ENCODE measurements at regions not wholly inside any gene's neighbourhood (a gene's known extent, or its start where the extent isn't known, plus 50 kb on each side); places are given as distances from the start of the nearest gene placed in this dataset.

GRCh38 chr3:190984502-190985244, 122.2 kb upstream of the GMNC start:
- Mint-ChIP-seq H3K9me3 (peaks cover 15 to 22% (median 17%) of the 10 kb centered on the region in 3 donors), H3K36me3 (no peaks in the 10 kb centered on the region), H3K27ac (no peak overlapping the region), H3K4me1 (no peaks in the 10 kb centered on the region), H3K27me3 (no peaks in the 10 kb centered on the region), H3K4me3 (no peak overlapping the region)
- Histone ChIP-seq H3K4me3 (ENCODE audit: control insufficient read depth in 1 of 2, extremely low read depth in 1 of 2, low read length in 1 of 2) (no peak overlapping the region), H3K36me3 (ENCODE audit: control insufficient read depth in 2 of 2, extremely low read depth in 1 of 2, insufficient read depth in 1 of 2, low read length in 1 of 2) (no peaks in the 10 kb centered on the region), H3K4me1 (ENCODE audit: control insufficient read depth in 1 of 2, extremely low read depth in 1 of 2, insufficient read depth in 2 of 2, low read length in 2 of 2) (no peaks in the 10 kb centered on the region), H3K9me3 (no peaks in the 10 kb centered on the region), H3K27ac (ENCODE audit: low read length) (no peak overlapping the region), H3K27me3 (replicated peaks in 1 of 2; ENCODE audit: control insufficient read depth in 2 of 2, extremely low read depth in 1 of 2, insufficient read depth in 2 of 2, low read length in 1 of 2) (no peaks in the 10 kb centered on the region)
- no CpG with 5 or more reads among the region's 4 CpGs for WGBS (ENCODE audit: insufficient coverage)
- no peak for ATAC-seq (replicated peaks in 1 of 4)
- CTCF ChIA-PET: no interaction called here
- POLR2A ChIA-PET: no interaction called here
- DNase-seq: no peak

GRCh38 chr3:190983875-190984274, 121.4 kb upstream of the GMNC start:
- Histone ChIP-seq H3K9me3 (no peaks in the 10 kb centered on the region), H3K27ac (ENCODE audit: low read length) (no peak overlapping the region), H3K36me3 (ENCODE audit: control insufficient read depth in 2 of 2, extremely low read depth in 1 of 2, insufficient read depth in 1 of 2, low read length in 1 of 2) (no peaks in the 10 kb centered on the region), H3K27me3 (replicated peaks in 1 of 2; ENCODE audit: control insufficient read depth in 2 of 2, extremely low read depth in 1 of 2, insufficient read depth in 2 of 2, low read length in 1 of 2) (no peaks in the 10 kb centered on the region), H3K4me1 (ENCODE audit: control insufficient read depth in 1 of 2, extremely low read depth in 1 of 2, insufficient read depth in 2 of 2, low read length in 2 of 2) (no peaks in the 10 kb centered on the region), H3K4me3 (ENCODE audit: control insufficient read depth in 1 of 2, extremely low read depth in 1 of 2, low read length in 1 of 2) (no peak overlapping the region)
- no peaks in the 10 kb centered on the region for H3K27me3 Mint-ChIP-seq
- no peaks in the 10 kb centered on the region for H3K36me3 Mint-ChIP-seq
- no peak overlapping the region for H3K27ac Mint-ChIP-seq
- WGBS (ENCODE audit: insufficient coverage): no CpG with 5 or more reads among the region's 1 CpG
- H3K4me3 Mint-ChIP-seq: no peak overlapping the region
- DNase-seq: peak in 1 of 35 experiments; percentile 1
- CTCF ChIA-PET: no interaction called here
- peaks cover 11 to 14% (median 11%) of the 10 kb centered on the region in 3 donors for H3K9me3 Mint-ChIP-seq
- H3K4me1 Mint-ChIP-seq: no peaks in the 10 kb centered on the region
- no peak for ATAC-seq (replicated peaks in 1 of 4)
- POLR2A ChIA-PET: no interaction called here

- DNase-seq: no peak
- H3K27ac ChIP-seq (ENCODE audit: low read length): no peak overlapping the region
- ChIA-PET POLR2A (no interaction called here), CTCF (no interaction called here)
- no peaks in the 10 kb centered on the region for H3K36me3 ChIP-seq (ENCODE audit: control insufficient read depth in 2 of 2, extremely low read depth in 1 of 2, insufficient read depth in 1 of 2, low read length in 1 of 2)
- no peak for ATAC-seq (replicated peaks in 1 of 4)
- no peaks in the 10 kb centered on the region for H3K36me3 Mint-ChIP-seq
- H3K27me3 ChIP-seq (replicated peaks in 1 of 2; ENCODE audit: control insufficient read depth in 2 of 2, extremely low read depth in 1 of 2, insufficient read depth in 2 of 2, low read length in 1 of 2): no peaks in the 10 kb centered on the region
- H3K9me3 Mint-ChIP-seq: peaks cover 0 to 6% (median 0%) of the 10 kb centered on the region in 3 donors
- H3K4me3 Mint-ChIP-seq: no peak overlapping the region
- H3K4me1 ChIP-seq (ENCODE audit: control insufficient read depth in 1 of 2, extremely low read depth in 1 of 2, insufficient read depth in 2 of 2, low read length in 2 of 2): no peaks in the 10 kb centered on the region
- no peaks in the 10 kb centered on the region for H3K4me1 Mint-ChIP-seq
- no peak overlapping the region for H3K27ac Mint-ChIP-seq
- H3K4me3 ChIP-seq (ENCODE audit: control insufficient read depth in 1 of 2, extremely low read depth in 1 of 2, low read length in 1 of 2): no peak overlapping the region
- no peaks in the 10 kb centered on the region for H3K27me3 Mint-ChIP-seq
- no CpG with 5 or more reads among the region's 3 CpGs for WGBS (ENCODE audit: insufficient coverage)
- no peaks in the 10 kb centered on the region for H3K9me3 ChIP-seq
Measured at GRCh38 chr3:190973771-190974170, 111.3 kb upstream of the GMNC start.

- no peak for ATAC-seq (replicated peaks in 1 of 4)
- no peaks in the 10 kb centered on the region for H3K27me3 ChIP-seq (replicated peaks in 1 of 2; ENCODE audit: control insufficient read depth in 2 of 2, extremely low read depth in 1 of 2, insufficient read depth in 2 of 2, low read length in 1 of 2)
- no peaks in the 10 kb centered on the region for H3K4me1 Mint-ChIP-seq
- no peak overlapping the region for H3K4me3 ChIP-seq (ENCODE audit: control insufficient read depth in 1 of 2, extremely low read depth in 1 of 2, low read length in 1 of 2)
- H3K4me1 ChIP-seq (ENCODE audit: control insufficient read depth in 1 of 2, extremely low read depth in 1 of 2, insufficient read depth in 2 of 2, low read length in 2 of 2): no peaks in the 10 kb centered on the region
- no peaks in the 10 kb centered on the region for H3K36me3 Mint-ChIP-seq
- no peaks in the 10 kb centered on the region for H3K27me3 Mint-ChIP-seq
- no peaks in the 10 kb centered on the region for H3K36me3 ChIP-seq (ENCODE audit: control insufficient read depth in 2 of 2, extremely low read depth in 1 of 2, insufficient read depth in 1 of 2, low read length in 1 of 2)
- no peak for DNase-seq
- ChIA-PET CTCF (no interaction called here), POLR2A (no interaction called here)
- no peak overlapping the region for H3K4me3 Mint-ChIP-seq
- no peak overlapping the region for H3K27ac ChIP-seq (ENCODE audit: low read length)
- no peak overlapping the region for H3K27ac Mint-ChIP-seq
- peaks cover 0 to 6% (median 0%) of the 10 kb centered on the region in 3 donors for H3K9me3 Mint-ChIP-seq
- no peaks in the 10 kb centered on the region for H3K9me3 ChIP-seq
- WGBS (ENCODE audit: insufficient coverage): no CpG with 5 or more reads among the region's 1 CpG
Measured at GRCh38 chr3:190972840-190973270, 110.4 kb upstream of the GMNC start.

- WGBS (ENCODE audit: insufficient coverage): no CpG with 5 or more reads among the region's 5 CpGs
- CTCF ChIA-PET: no interaction called here
- H3K4me3 ChIP-seq (ENCODE audit: control insufficient read depth in 1 of 2, extremely low read depth in 1 of 2, low read length in 1 of 2): no peak overlapping the region
- H3K27me3 ChIP-seq (replicated peaks in 1 of 2; ENCODE audit: control insufficient read depth in 2 of 2, extremely low read depth in 1 of 2, insufficient read depth in 2 of 2, low read length in 1 of 2): no peaks in the 10 kb centered on the region
- H3K27ac ChIP-seq (ENCODE audit: low read length): no peak overlapping the region
- no peak overlapping the region for H3K27ac Mint-ChIP-seq
- H3K4me1 ChIP-seq (ENCODE audit: control insufficient read depth in 1 of 2, extremely low read depth in 1 of 2, insufficient read depth in 2 of 2, low read length in 2 of 2): no peaks in the 10 kb centered on the region
- H3K9me3 ChIP-seq: no peaks in the 10 kb centered on the region
- POLR2A ChIA-PET: no interaction called here
- no peaks in the 10 kb centered on the region for H3K4me1 Mint-ChIP-seq
- H3K9me3 Mint-ChIP-seq: peaks cover 0 to 6% (median 0%) of the 10 kb centered on the region in 3 donors
- DNase-seq: no peak
- no peaks in the 10 kb centered on the region for H3K36me3 Mint-ChIP-seq
- no peaks in the 10 kb centered on the region for H3K36me3 ChIP-seq (ENCODE audit: control insufficient read depth in 2 of 2, extremely low read depth in 1 of 2, insufficient read depth in 1 of 2, low read length in 1 of 2)
- H3K27me3 Mint-ChIP-seq: no peaks in the 10 kb centered on the region
- no peak for ATAC-seq (replicated peaks in 1 of 4)
- no peak overlapping the region for H3K4me3 Mint-ChIP-seq
Measured at GRCh38 chr3:190972196-190972595, 109.7 kb upstream of the GMNC start.

- no peak for ATAC-seq (replicated peaks in 1 of 4)
- H3K4me3 Mint-ChIP-seq: no peak overlapping the region
- no peak overlapping the region for H3K4me3 ChIP-seq (ENCODE audit: control insufficient read depth in 1 of 2, extremely low read depth in 1 of 2, low read length in 1 of 2)
Measured at GRCh38 chr3:190970560-190970959, 108.1 kb upstream of the GMNC start.

GRCh38 chr3:190968616-190969015, 106.1 kb upstream of the GMNC start:
- ATAC-seq (replicated peaks in 1 of 4) (no peak), DNase-seq (no peak)
- H3K27ac Mint-ChIP-seq: no peak overlapping the region
- 57% methylated on average over 1 of the region's 2 CpGs for WGBS (ENCODE audit: insufficient coverage)
- ChIA-PET CTCF (no interaction called here), POLR2A (no interaction called here)
- no peak overlapping the region for H3K4me3 ChIP-seq (ENCODE audit: control insufficient read depth in 1 of 2, extremely low read depth in 1 of 2, low read length in 1 of 2)
- peaks cover 0 to 6% (median 3%) of the 10 kb centered on the region in 3 donors for H3K9me3 Mint-ChIP-seq
- no peaks in the 10 kb centered on the region for H3K27me3 Mint-ChIP-seq
- H3K4me1 ChIP-seq (ENCODE audit: control insufficient read depth in 1 of 2, extremely low read depth in 1 of 2, insufficient read depth in 2 of 2, low read length in 2 of 2): no peaks in the 10 kb centered on the region
- H3K4me1 Mint-ChIP-seq: no peaks in the 10 kb centered on the region
- no peaks in the 10 kb centered on the region for H3K36me3 Mint-ChIP-seq
- no peaks in the 10 kb centered on the region for H3K27me3 ChIP-seq (replicated peaks in 1 of 2; ENCODE audit: control insufficient read depth in 2 of 2, extremely low read depth in 1 of 2, insufficient read depth in 2 of 2, low read length in 1 of 2)
- H3K36me3 ChIP-seq (ENCODE audit: control insufficient read depth in 2 of 2, extremely low read depth in 1 of 2, insufficient read depth in 1 of 2, low read length in 1 of 2): no peaks in the 10 kb centered on the region
- no peak overlapping the region for H3K4me3 Mint-ChIP-seq
- H3K9me3 ChIP-seq: no peaks in the 10 kb centered on the region
- H3K27ac ChIP-seq (ENCODE audit: low read length): no peak overlapping the region

More at GRCh38 chr3:190970560-190970959, 108.1 kb upstream of the GMNC start:
- no peaks in the 10 kb centered on the region for H3K27me3 Mint-ChIP-seq
- H3K27ac ChIP-seq (ENCODE audit: low read length): no peak overlapping the region
- H3K36me3 Mint-ChIP-seq: no peaks in the 10 kb centered on the region
- H3K4me1 ChIP-seq (ENCODE audit: control insufficient read depth in 1 of 2, extremely low read depth in 1 of 2, insufficient read depth in 2 of 2, low read length in 2 of 2): no peaks in the 10 kb centered on the region
- no peaks in the 10 kb centered on the region for H3K27me3 ChIP-seq (replicated peaks in 1 of 2; ENCODE audit: control insufficient read depth in 2 of 2, extremely low read depth in 1 of 2, insufficient read depth in 2 of 2, low read length in 1 of 2)
- no peaks in the 10 kb centered on the region for H3K4me1 Mint-ChIP-seq
- no peak overlapping the region for H3K27ac Mint-ChIP-seq
- H3K9me3 ChIP-seq: no peaks in the 10 kb centered on the region
- H3K9me3 Mint-ChIP-seq: peaks cover 0 to 6% (median 0%) of the 10 kb centered on the region in 3 donors
- CTCF ChIA-PET: no interaction called here
- no peak for DNase-seq
- POLR2A ChIA-PET: no interaction called here
- H3K36me3 ChIP-seq (ENCODE audit: control insufficient read depth in 2 of 2, extremely low read depth in 1 of 2, insufficient read depth in 1 of 2, low read length in 1 of 2): no peaks in the 10 kb centered on the region

All from T-cell (primary cell).